ENCODE measurements at regions not wholly inside any gene's neighbourhood (a gene's known extent, or its start where the extent isn't known, plus 50 kb on each side); places are given as distances from the start of the nearest gene placed in this dataset.

DNA sequence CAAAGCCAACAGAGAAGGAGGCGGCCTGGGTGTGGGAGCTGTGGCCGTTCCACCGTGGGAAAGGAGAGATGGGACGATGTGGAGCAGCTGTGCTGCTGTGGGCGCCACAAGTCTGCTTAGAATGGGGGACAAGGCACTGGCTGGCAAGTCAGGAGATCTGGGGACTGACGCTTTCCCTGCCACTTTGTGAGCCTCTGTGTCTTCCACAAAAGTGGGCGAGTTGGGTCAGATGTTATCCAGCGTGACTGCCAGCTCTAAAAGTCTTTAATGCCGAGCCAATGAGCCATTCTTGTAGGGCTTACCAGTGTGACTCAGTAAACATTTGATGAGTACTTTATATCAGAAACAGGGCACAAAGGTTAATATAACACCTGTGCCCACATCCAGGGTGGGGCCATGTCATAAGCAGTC lies 113.6 kb upstream of the MGAT5 start:
- TF ChIP-seq, protein P1, sequence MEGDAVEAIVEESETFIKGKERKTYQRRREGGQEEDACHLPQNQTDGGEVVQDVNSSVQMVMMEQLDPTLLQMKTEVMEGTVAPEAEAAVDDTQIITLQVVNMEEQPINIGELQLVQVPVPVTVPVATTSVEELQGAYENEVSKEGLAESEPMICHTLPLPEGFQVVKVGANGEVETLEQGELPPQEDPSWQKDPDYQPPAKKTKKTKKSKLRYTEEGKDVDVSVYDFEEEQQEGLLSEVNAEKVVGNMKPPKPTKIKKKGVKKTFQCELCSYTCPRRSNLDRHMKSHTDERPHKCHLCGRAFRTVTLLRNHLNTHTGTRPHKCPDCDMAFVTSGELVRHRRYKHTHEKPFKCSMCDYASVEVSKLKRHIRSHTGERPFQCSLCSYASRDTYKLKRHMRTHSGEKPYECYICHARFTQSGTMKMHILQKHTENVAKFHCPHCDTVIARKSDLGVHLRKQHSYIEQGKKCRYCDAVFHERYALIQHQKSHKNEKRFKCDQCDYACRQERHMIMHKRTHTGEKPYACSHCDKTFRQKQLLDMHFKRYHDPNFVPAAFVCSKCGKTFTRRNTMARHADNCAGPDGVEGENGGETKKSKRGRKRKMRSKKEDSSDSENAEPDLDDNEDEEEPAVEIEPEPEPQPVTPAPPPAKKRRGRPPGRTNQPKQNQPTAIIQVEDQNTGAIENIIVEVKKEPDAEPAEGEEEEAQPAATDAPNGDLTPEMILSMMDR (IDR thresholded peaks at IDR 0.05): no peak
- no peak for TF ChIP-seq POLR2A (IDR thresholded peaks at IDR 0.05)
